ENCODE measurements at regions not wholly inside any gene's neighbourhood (a gene's known extent, or its start where the extent isn't known, plus 50 kb on each side); places are given as distances from the start of the nearest gene placed in this dataset.

- TF ChIP-seq, protein P1, sequence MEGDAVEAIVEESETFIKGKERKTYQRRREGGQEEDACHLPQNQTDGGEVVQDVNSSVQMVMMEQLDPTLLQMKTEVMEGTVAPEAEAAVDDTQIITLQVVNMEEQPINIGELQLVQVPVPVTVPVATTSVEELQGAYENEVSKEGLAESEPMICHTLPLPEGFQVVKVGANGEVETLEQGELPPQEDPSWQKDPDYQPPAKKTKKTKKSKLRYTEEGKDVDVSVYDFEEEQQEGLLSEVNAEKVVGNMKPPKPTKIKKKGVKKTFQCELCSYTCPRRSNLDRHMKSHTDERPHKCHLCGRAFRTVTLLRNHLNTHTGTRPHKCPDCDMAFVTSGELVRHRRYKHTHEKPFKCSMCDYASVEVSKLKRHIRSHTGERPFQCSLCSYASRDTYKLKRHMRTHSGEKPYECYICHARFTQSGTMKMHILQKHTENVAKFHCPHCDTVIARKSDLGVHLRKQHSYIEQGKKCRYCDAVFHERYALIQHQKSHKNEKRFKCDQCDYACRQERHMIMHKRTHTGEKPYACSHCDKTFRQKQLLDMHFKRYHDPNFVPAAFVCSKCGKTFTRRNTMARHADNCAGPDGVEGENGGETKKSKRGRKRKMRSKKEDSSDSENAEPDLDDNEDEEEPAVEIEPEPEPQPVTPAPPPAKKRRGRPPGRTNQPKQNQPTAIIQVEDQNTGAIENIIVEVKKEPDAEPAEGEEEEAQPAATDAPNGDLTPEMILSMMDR (IDR thresholded peaks at IDR 0.05): no peak
- no peak for TF ChIP-seq POLR2A (IDR thresholded peaks at IDR 0.05)
- intact Hi-C loops (cut with DNase I; ENCODE audit: low total_unique reads): no loop called here
Measured at GRCh38 chr7:12954380-12955033, 267.1 kb downstream of the ARL4A start.

GRCh38 chr7:12957487-12957886, 270.1 kb downstream of the ARL4A start:
- no peak for DNase-seq (ENCODE audit: low spot score in 2 of 2)
- intact Hi-C loops (cut with DNase I; ENCODE audit: low total_unique reads): no loop called here
- no peak overlapping the region for H3K4me3 ChIP-seq (ENCODE audit: low read depth, poor library complexity, severe bottlenecking)
- WGBS, 2 donors: 54 to 60% methylated on average over 5 of the region's 5 CpGs
- TF ChIP-seq POLR2A (IDR thresholded peaks at IDR 0.05): no peak
- TF ChIP-seq, protein P1 (IDR thresholded peaks at IDR 0.05): no peak

More at GRCh38 chr7:12954380-12955033, 267.1 kb downstream of the ARL4A start:
- H3K4me3 ChIP-seq (ENCODE audit: low read depth, poor library complexity, severe bottlenecking): no peak overlapping the region
- DNase-seq (ENCODE audit: low spot score in 2 of 2): no peak

DNA sequence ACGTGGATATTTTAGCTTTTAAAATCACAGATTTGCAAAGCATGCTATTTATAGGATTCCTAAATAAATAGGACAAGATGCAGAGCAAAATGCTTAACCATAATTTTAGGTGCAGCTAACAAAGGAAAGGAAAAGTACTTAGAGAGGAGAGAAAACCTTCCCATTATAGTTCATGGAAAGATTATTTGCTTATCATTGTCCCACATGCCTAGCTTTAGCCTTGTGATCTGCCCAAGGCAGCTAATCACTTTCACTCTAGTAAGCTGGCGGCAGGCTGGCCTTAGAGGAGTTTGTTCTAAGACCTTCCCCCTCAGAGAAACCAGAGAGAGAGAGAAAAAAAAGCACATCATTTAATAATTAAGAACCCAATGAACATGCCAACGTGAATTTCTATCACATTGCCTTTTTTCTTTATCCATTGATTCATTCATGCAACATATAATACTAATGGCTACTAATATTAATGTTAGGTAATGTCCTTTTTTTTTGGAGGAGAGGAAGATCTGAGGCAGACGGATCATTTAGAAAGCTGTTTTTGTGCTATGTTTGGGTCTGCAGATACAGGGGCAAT, 274.6 kb downstream of the ARL4A start:
- no peak for DNase-seq (ENCODE audit: low spot score in 2 of 2)
- TF ChIP-seq, protein P1 (IDR thresholded peaks at IDR 0.05): no peak
- no peak for TF ChIP-seq POLR2A (IDR thresholded peaks at IDR 0.05)
- H3K4me3 ChIP-seq (ENCODE audit: low read depth, poor library complexity, severe bottlenecking): no peak overlapping the region
- WGBS, 2 donors: 61 to 67% methylated on average over 4 of the region's 4 CpGs
- intact Hi-C loops (cut with DNase I; ENCODE audit: low total_unique reads): no loop called here

DNA sequence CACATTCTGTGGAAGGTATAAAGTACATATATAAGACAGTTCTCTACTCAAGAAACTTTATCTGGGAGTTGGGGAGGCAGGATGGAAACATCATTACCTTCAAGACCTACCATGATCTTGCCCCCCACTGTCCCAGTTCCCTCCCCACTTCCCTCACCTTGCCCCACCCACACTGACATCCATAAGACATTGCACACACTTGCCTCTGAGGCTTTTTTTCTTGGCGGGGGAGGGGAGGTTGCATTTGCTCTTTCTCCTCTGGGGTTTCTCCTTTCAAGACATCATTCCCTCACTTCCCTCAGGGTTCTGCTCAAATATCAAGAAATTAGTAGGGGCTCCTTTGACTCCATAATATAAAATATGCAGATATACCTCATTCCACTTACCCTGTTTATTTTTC, 276.0 kb downstream of the ARL4A start:
- DNase-seq (ENCODE audit: low spot score in 2 of 2): no peak

DNA sequence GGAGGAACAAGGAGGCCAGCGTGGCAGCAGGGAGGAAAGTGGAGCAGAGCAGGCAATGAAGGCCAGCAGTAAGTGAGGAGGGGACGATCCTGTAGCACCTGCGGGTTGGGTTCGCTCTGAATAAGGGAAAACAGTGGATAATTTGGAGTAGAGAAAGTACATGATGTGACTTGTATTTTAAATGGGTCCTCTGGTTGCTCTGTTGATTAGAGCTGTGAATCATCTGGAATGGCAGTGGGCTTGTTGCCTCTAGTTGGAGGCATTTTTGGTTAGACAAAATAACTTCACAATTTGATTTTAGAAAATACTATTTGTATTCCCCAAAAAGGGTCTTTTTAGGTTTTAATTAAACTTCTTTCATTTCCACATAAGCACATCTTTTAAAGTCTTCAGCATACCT, 277.4 kb downstream of the ARL4A start:
- H3K4me3 ChIP-seq (ENCODE audit: low read depth, poor library complexity, severe bottlenecking): no peak overlapping the region
- intact Hi-C loops (cut with DNase I; ENCODE audit: low total_unique reads): no loop called here
- DNase-seq (ENCODE audit: low spot score in 2 of 2): no peak
- TF ChIP-seq, protein P1 (IDR thresholded peaks at IDR 0.05): no peak
- TF ChIP-seq POLR2A (IDR thresholded peaks at IDR 0.05): no peak
- 42 to 55% methylated on average over 4 of the region's 4 CpGs for WGBS, 2 donors

More for the DNA sequence above, 276.0 kb downstream of the ARL4A start:
- no peak overlapping the region for H3K4me3 ChIP-seq (ENCODE audit: low read depth, poor library complexity, severe bottlenecking)
- 93 to 97% methylated on average over 1 of the region's 1 CpG for WGBS, 2 donors
- intact Hi-C loops (cut with DNase I; ENCODE audit: low total_unique reads): no loop called here
- no peak for TF ChIP-seq POLR2A (IDR thresholded peaks at IDR 0.05)
- TF ChIP-seq, protein P1 (IDR thresholded peaks at IDR 0.05): no peak

DNA sequence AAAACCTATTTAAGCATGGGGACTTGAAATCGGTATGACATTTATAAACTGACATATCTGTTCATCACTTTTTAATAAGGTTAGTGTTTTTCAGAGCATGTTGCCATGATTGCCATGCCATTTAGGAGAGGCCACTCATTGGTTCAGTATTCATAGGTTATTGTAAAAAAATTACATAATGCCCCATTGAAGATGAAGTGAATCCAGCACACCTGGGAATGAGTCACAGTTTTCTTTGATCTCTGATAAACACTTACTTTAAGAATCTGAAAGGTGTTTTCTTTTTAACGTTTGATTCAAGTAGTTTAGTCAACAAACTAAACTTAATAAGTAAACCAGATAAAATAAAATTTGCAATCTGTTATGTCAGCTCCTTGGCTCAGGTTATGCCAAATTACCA, 278.3 kb downstream of the ARL4A start:
- intact Hi-C loops (cut with DNase I; ENCODE audit: low total_unique reads): no loop called here

More for the DNA sequence above, 278.3 kb downstream of the ARL4A start:
- WGBS, 2 donors: 46 to 50% methylated on average over 2 of the region's 2 CpGs
- no peak overlapping the region for H3K4me3 ChIP-seq (ENCODE audit: low read depth, poor library complexity, severe bottlenecking)
- TF ChIP-seq POLR2A (IDR thresholded peaks at IDR 0.05): no peak
- TF ChIP-seq, protein P1 (IDR thresholded peaks at IDR 0.05): no peak
- no peak for DNase-seq (ENCODE audit: low spot score in 2 of 2)
